WTC11 (cell line): ENCODE measurements at regions not wholly inside any gene's neighbourhood (a gene's known extent, or its start where the extent isn't known, plus 50 kb on each side); places are given as distances from the start of the nearest gene placed in this dataset.

Experiments used
- ATAC-seq: fragments of 200-7000 bp; cut with Tn5 transposase; 2 replicates; pipeline ENCODE4 v1.10.0; 2021; ENCODE audit warnings: mild to moderate bottlenecking, moderate library complexity
- CTCF ChIA-PET: fragments of 300-600 bp; sonication (Branson Sonifier 250); formaldehyde crosslinking; loops from one replicate; lab custom pipeline; 2021; ENCODE audit warnings: antibody characterized with exemption; lab: Charles Lee
- POLR2A ChIA-PET: fragments of 350-600 bp; sonication (Branson Sonifier 250); formaldehyde crosslinking; loops from one replicate; lab custom pipeline; 2021; ENCODE audit warnings: antibody characterized with exemption; lab: Charles Lee
- DNase-seq: peaks from one replicate; pipeline ENCODE4 v3.0.0; 2021; ENCODE audit warnings: low spot score
- H3K27ac Mint-ChIP-seq: 2 replicates; pipeline ENCODE4 v1.8.0; 2021; ENCODE audit warnings: mixed read lengths
- H3K27me3 Mint-ChIP-seq: 2 replicates; pipeline ENCODE4 v1.8.0; 2021; ENCODE audit warnings: low read depth, mild to moderate bottlenecking, moderate library complexity, mixed read lengths
- H3K36me3 Mint-ChIP-seq: 2 replicates; pipeline ENCODE4 v1.8.0; 2021; ENCODE audit warnings: mixed read lengths
- H3K4me1 Mint-ChIP-seq: 2 replicates; pipeline ENCODE4 v1.8.0; 2022; ENCODE audit warnings: mixed read lengths
- H3K4me3 Mint-ChIP-seq: 2 replicates; pipeline ENCODE4 v1.8.0; 2021; ENCODE audit warnings: mild to moderate bottlenecking, moderate library complexity, mixed read lengths
- H3K9me3 Mint-ChIP-seq: 2 replicates; pipeline ENCODE4 v1.8.0; 2021; ENCODE audit warnings: mixed read lengths
- ATF2 ChIP-seq: sonication (generic); formaldehyde crosslinking; IDR thresholded peaks from 2 replicates; pipeline ENCODE4 v1.8.1; 2022; ENCODE audit warnings: low read depth, missing genetic modification reagents, borderline replicate concordance
- CREB1 ChIP-seq: sonication (generic); formaldehyde crosslinking; IDR thresholded peaks from 2 replicates; pipeline ENCODE4 v1.8.0; 2023; ENCODE audit warnings: mild to moderate bottlenecking, missing genetic modification reagents
- ERG ChIP-seq: fragments of 250-450 bp; sonication (Bioruptor Pico); IDR thresholded peaks from 2 replicates; pipeline ENCODE4 v1.8.0; 2021; ENCODE audit warnings: mild to moderate bottlenecking
- ETV6 ChIP-seq: sonication (generic); formaldehyde crosslinking; IDR thresholded peaks from 2 replicates; pipeline ENCODE4 v1.8.1; 2022; ENCODE audit warnings: mild to moderate bottlenecking, missing genetic modification reagents
- FOXJ3 ChIP-seq: sonication (generic); formaldehyde crosslinking; IDR thresholded peaks from 2 replicates; pipeline ENCODE4 v1.9.0; 2021; ENCODE audit warnings: missing genetic modification reagents, mild to moderate bottlenecking, borderline replicate concordance
- MAX ChIP-seq: sonication (generic); formaldehyde crosslinking; IDR thresholded peaks from 2 replicates; pipeline ENCODE4 v1.8.0; 2022; ENCODE audit warnings: mild to moderate bottlenecking, missing genetic modification reagents
- MLX ChIP-seq: sonication (generic); formaldehyde crosslinking; IDR thresholded peaks from 2 replicates; pipeline ENCODE4 v1.8.1; 2023; ENCODE audit warnings: mild to moderate bottlenecking, missing genetic modification reagents, moderate library complexity
- PREB ChIP-seq: sonication (generic); formaldehyde crosslinking; IDR thresholded peaks from 2 replicates; pipeline ENCODE4 v1.8.1; 2022; ENCODE audit warnings: mild to moderate bottlenecking, missing genetic modification reagents, moderate library complexity, borderline replicate concordance
- RELA ChIP-seq: sonication (generic); formaldehyde crosslinking; IDR thresholded peaks from 2 replicates; pipeline ENCODE4 v1.8.1; 2022; ENCODE audit warnings: missing genetic modification reagents, mild to moderate bottlenecking, borderline replicate concordance
- SMAD3 ChIP-seq: sonication (generic); formaldehyde crosslinking; IDR thresholded peaks from 2 replicates; pipeline ENCODE4 v1.8.0; 2022; ENCODE audit warnings: missing genetic modification reagents, mild to moderate bottlenecking, borderline replicate concordance
- TEAD1 ChIP-seq: sonication (generic); formaldehyde crosslinking; IDR thresholded peaks from 2 replicates; pipeline ENCODE4 v1.8.0; 2022; ENCODE audit warnings: mild to moderate bottlenecking, missing genetic modification reagents
- TP53 ChIP-seq: sonication (generic); formaldehyde crosslinking; IDR thresholded peaks from 2 replicates; pipeline ENCODE4 v1.8.1; 2023; ENCODE audit warnings: mild to moderate bottlenecking, missing genetic modification reagents
- ZBTB21 ChIP-seq: sonication (generic); formaldehyde crosslinking; IDR thresholded peaks from 2 replicates; pipeline ENCODE4 v1.8.1; 2023; ENCODE audit warnings: mild to moderate bottlenecking, missing genetic modification reagents, borderline replicate concordance
- ZNF138 ChIP-seq: sonication (generic); formaldehyde crosslinking; conservative IDR thresholded peaks from 2 replicates; pipeline ENCODE4 v1.8.1; 2022; ENCODE audit warnings: mild to moderate bottlenecking, moderate library complexity, missing genetic modification reagents
- ZNF219 ChIP-seq: sonication (generic); formaldehyde crosslinking; IDR thresholded peaks from 2 replicates; pipeline ENCODE4 v1.8.0; 2023; ENCODE audit warnings: missing genetic modification reagents, mild to moderate bottlenecking, borderline replicate concordance
- ZNF232 ChIP-seq: sonication (generic); formaldehyde crosslinking; IDR thresholded peaks from 2 replicates; pipeline ENCODE4 v1.8.0; 2022; ENCODE audit warnings: mild to moderate bottlenecking, missing genetic modification reagents
- ZNF416 ChIP-seq: fragments of 250-450 bp; sonication (Bioruptor Pico); IDR thresholded peaks from 2 replicates; pipeline ENCODE4 v1.9.0; 2021; ENCODE audit warnings: mild to moderate bottlenecking, inconsistent platforms
- ZNF532 ChIP-seq: fragments of 250-450 bp; sonication (Bioruptor Pico); IDR thresholded peaks from 2 replicates; pipeline ENCODE4 v1.9.0; 2021; ENCODE audit warnings: mild to moderate bottlenecking, borderline replicate concordance
- ZNF671 ChIP-seq: fragments of 250-450 bp; sonication (Bioruptor Pico); IDR thresholded peaks from 2 replicates; pipeline ENCODE4 v1.8.0; 2021; ENCODE audit warnings: mild to moderate bottlenecking
- ZSCAN18 ChIP-seq: fragments of 250-450 bp; sonication (Bioruptor Pico); IDR thresholded peaks from 2 replicates; pipeline ENCODE4 v2.1.2; 2022; ENCODE audit warnings: mild to moderate bottlenecking, moderate library complexity

GRCh38 chr5:43895876-43896275, 292.9 kb downstream of the NNT start:
- Mint-ChIP-seq H3K36me3 (no peaks in the 10 kb centered on the region), H3K27ac (no peak overlapping the region), H3K27me3 (no peaks in the 10 kb centered on the region), H3K4me1 (peaks cover 1% of the 10 kb centered on the region; the same call in 1 of the 2 replicates), H3K4me3 (no peak overlapping the region), H3K9me3 (no peaks in the 10 kb centered on the region)
- no peak for ATAC-seq
- CTCF ChIA-PET = no interaction called here
- DNase-seq = no peak
- POLR2A ChIA-PET = no interaction called here
- TF ChIP-seq ETV6 (no peak), MAX (CRISPR knock-in tag) (no peak), ZSCAN18 (CRISPR knock-in tag) (no peak), RELA (CRISPR knock-in tag) (no peak), ZNF138 (CRISPR knock-in tag) (no peak), ZNF416 (CRISPR knock-in tag) (no peak), ZNF219 (CRISPR knock-in tag) (no peak), PREB (CRISPR knock-in tag) (no peak), TP53 (no peak), ZNF532 (CRISPR knock-in tag) (no peak), ZNF671 (no peak), FOXJ3 (no peak), ATF2 (CRISPR knock-in tag) (no peak), ZNF232 (CRISPR knock-in tag) (no peak), SMAD3 (CRISPR knock-in tag) (no peak), ERG (CRISPR knock-in tag) (no peak), CREB1 (CRISPR knock-in tag) (no peak), ZBTB21 (CRISPR knock-in tag) (no peak), MLX (no peak), TEAD1 (CRISPR knock-in tag) (no peak)
